NB4 (cell line): ENCODE measurements at regions not wholly inside any gene's neighbourhood (a gene's known extent, or its start where the extent isn't known, plus 50 kb on each side); places are given as distances from the start of the nearest gene placed in this dataset.

Source experiments
- DNase-seq: peaks from one replicate; pipeline ENCODE4 v3.0.0; 2010; ENCODE audit warnings: low read depth
- H3K4me3 ChIP-seq: one replicate; pipeline ENCODE4 v1.5.1; 2011; ENCODE audit warnings: mild to moderate bottlenecking, low read depth, low read length, moderate library complexity
- MAX ChIP-seq: IDR thresholded peaks from 2 replicates; pipeline ENCODE4 v1.6.1; 2011; ENCODE audit warnings: low read depth, low read length
- MYC ChIP-seq: IDR thresholded peaks from 2 replicates; pipeline ENCODE4 v1.6.1; 2011; ENCODE audit warnings: low read depth, low read length
- POLR2A ChIP-seq: IDR thresholded peaks from 2 replicates; pipeline ENCODE4 v1.6.1; 2011; ENCODE audit warnings: mild to moderate bottlenecking; ENCODE audit not compliant: insufficient read length; ENCODE audit errors: extremely low read depth
- TF ChIP-seq, protein P1 (sequence below): IDR thresholded peaks from one replicate; pipeline ENCODE4 v1.5.1; 2012; ENCODE audit warnings: low read depth, low read length

DNA sequence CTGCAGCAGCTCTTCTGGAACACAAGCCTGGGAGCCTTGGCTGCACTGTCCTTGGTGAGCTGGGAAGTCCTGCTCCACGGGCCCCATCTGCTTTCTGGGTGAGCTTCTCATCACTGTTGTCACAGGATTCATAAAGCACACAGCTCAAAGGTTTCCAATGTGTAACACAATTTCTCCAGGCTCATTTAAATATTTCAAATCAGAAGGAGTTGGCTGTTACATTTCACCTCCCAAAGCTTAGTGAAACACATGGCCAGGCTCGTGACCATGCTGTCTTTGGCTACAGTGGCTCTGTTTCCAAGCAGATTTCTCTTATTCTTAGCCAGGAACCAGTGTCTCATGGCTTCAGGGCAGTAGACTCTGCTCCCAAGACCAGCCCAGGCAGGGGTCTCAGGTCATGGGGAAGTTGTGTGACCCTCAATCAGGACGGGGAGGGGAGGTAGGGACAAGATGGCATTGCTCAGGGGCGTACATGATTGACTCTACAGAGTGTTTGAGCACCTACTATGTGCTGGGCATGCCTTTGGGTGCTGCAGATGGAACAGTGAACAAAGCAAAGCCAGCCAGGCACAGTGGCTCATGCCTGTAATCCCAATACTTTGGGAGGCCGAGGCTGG is 353.0 kb downstream of the NPHP4 start:
- TF ChIP-seq, protein P1, sequence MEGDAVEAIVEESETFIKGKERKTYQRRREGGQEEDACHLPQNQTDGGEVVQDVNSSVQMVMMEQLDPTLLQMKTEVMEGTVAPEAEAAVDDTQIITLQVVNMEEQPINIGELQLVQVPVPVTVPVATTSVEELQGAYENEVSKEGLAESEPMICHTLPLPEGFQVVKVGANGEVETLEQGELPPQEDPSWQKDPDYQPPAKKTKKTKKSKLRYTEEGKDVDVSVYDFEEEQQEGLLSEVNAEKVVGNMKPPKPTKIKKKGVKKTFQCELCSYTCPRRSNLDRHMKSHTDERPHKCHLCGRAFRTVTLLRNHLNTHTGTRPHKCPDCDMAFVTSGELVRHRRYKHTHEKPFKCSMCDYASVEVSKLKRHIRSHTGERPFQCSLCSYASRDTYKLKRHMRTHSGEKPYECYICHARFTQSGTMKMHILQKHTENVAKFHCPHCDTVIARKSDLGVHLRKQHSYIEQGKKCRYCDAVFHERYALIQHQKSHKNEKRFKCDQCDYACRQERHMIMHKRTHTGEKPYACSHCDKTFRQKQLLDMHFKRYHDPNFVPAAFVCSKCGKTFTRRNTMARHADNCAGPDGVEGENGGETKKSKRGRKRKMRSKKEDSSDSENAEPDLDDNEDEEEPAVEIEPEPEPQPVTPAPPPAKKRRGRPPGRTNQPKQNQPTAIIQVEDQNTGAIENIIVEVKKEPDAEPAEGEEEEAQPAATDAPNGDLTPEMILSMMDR = no peak
- TF ChIP-seq POLR2A (no peak), MYC (no peak), MAX (no peak)
- DNase-seq = no peak
- H3K4me3 ChIP-seq = no peak overlapping the region

- no peak for DNase-seq
- H3K4me3 ChIP-seq = no peak overlapping the region
- TF ChIP-seq POLR2A (no peak), MYC (no peak), MAX (no peak)
- TF ChIP-seq, protein P1 = no peak
Measured at GRCh38 chr1:5638582-5638981, 353.6 kb downstream of the NPHP4 start.

- no peak overlapping the region for H3K4me3 ChIP-seq
- TF ChIP-seq, protein P1 = peak; percentile 89
- no peak for TF ChIP-seq POLR2A
- DNase-seq = peak; percentile 53
Measured at GRCh38 chr1:5637171-5637570, 355.1 kb downstream of the NPHP4 start.

DNA sequence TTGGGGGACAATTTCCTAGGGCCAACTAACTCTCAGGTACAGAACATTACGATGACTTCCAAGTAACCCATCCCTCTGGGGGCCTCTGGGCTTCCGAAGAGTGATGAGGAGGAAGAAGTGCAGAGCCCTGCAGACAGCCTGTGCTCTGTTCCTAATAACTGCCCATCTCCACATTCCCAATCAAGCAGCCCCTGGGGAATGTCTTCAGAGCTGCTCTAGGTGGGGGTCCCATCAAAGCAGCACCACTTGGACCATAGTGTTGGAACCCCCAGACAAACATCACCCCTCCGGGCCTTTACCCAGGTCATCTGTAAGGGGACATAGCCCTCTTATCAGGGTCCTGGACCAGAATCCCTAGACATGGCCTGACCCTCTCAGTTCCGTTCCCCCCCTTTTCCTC is 357.3 kb downstream of the NPHP4 start:
- TF ChIP-seq MYC (no peak), POLR2A (no peak), MAX (no peak)
- TF ChIP-seq, protein P1 = no peak
- DNase-seq = no peak
- no peak overlapping the region for H3K4me3 ChIP-seq

GRCh38 chr1:5632814-5633213 is 359.4 kb downstream of the NPHP4 start:
- no peak overlapping the region for H3K4me3 ChIP-seq
- no peak for DNase-seq
- TF ChIP-seq, protein P1 = no peak
- TF ChIP-seq MYC = no peak
- no peak for TF ChIP-seq MAX
- TF ChIP-seq POLR2A = no peak

DNA sequence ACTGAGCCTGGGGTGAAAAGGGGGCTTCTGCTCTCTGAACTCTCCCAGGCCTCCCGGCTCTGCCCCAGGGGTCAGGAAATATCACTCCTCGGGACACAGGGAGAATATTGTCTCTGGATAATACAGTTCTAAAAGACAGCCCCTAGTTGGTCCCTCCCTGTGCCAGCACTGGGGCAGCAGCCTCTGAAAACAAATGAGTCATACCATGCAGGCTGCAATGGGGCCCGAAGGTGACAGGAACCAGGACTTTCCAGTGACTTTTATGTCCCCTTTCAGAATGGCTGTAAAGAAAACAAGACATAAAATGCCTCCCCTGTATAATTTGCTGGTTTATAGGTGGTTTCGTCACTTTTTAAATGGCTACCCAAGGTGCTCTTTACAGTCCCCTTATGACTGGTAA is 360.0 kb downstream of the NPHP4 start:
- TF ChIP-seq MAX (no peak), POLR2A (no peak), MYC (no peak)
- TF ChIP-seq, protein P1 = no peak
- H3K4me3 ChIP-seq = no peak overlapping the region

More for the DNA sequence above, 360.0 kb downstream of the NPHP4 start:
- DNase-seq = no peak
